Tibial nerve (tissue), 4 donors: ENCODE measurements at regions not wholly inside any gene's neighbourhood (a gene's known extent, or its start where the extent isn't known, plus 50 kb on each side); places are given as distances from the start of the nearest gene placed in this dataset.

Experiments used
- EP300 ChIP-seq, 2 donors: sonication (generic); formaldehyde crosslinking; IDR thresholded peaks; one replicate each; pipeline ENCODE4 v1.6.1; 2017; ENCODE audit warnings: antibody characterized with exemption in 2 of 2, mild to moderate bottlenecking in 1 of 2
- TF ChIP-seq, protein P1 (sequence below), 5 experiments: fragments of 200-600 bp in 3 of 5; fragments of 450-650 bp in 2 of 5; sonication (generic) in 3 of 5; IDR thresholded peaks; one replicate each; pipeline ENCODE4 v1.5.1; 2016 to 2019; ENCODE audit warnings: antibody characterized with exemption in 5 of 5, mild to moderate bottlenecking in 3 of 5, moderate library complexity in 2 of 5

DNA sequence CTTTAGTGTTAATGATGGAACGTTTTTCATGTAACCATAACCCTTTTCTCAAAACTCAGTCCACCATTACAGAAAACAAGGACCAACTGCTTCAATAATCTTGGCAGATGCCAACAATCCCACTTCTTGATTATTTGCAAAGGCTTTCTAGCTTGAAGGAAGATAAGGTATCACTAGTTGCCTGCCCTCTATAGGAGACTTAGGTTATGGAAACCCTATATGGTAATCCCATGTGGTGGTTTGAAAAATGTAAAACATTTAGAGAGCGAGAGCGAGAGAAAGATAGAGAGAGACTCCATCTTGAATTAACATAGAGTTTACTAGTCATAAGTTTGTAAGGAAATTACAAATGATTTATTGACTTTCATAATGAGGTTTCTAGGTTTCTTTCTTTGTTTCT lies 1627.5 kb upstream of the TENM3 start:
- TF ChIP-seq, protein P1, sequence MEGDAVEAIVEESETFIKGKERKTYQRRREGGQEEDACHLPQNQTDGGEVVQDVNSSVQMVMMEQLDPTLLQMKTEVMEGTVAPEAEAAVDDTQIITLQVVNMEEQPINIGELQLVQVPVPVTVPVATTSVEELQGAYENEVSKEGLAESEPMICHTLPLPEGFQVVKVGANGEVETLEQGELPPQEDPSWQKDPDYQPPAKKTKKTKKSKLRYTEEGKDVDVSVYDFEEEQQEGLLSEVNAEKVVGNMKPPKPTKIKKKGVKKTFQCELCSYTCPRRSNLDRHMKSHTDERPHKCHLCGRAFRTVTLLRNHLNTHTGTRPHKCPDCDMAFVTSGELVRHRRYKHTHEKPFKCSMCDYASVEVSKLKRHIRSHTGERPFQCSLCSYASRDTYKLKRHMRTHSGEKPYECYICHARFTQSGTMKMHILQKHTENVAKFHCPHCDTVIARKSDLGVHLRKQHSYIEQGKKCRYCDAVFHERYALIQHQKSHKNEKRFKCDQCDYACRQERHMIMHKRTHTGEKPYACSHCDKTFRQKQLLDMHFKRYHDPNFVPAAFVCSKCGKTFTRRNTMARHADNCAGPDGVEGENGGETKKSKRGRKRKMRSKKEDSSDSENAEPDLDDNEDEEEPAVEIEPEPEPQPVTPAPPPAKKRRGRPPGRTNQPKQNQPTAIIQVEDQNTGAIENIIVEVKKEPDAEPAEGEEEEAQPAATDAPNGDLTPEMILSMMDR (IDR thresholded peaks at IDR 0.05): no peak
- no peak for TF ChIP-seq EP300 (IDR thresholded peaks at IDR 0.05)
